GM12892 (cell line): ENCODE measurements at regions not wholly inside any gene's neighbourhood (a gene's known extent, or its start where the extent isn't known, plus 50 kb on each side); places are given as distances from the start of the nearest gene placed in this dataset.

ENCODE experiments used
- POLR2A ChIP-seq: IDR thresholded peaks from 2 replicates; pipeline ENCODE4 v1.6.1; 2011; ENCODE audit warnings: low read depth, low read length, control low read depth
- POLR2AphosphoS5 ChIP-seq: IDR thresholded peaks from 2 replicates; pipeline ENCODE4 v1.6.1; 2011; ENCODE audit warnings: low read depth, low read length, control low read depth

- TF ChIP-seq POLR2AphosphoS5 = no peak
- no peak for TF ChIP-seq POLR2A
These were observed 553.8 kb upstream of the C9orf72 start for GRCh38 chr9:28127101-28127500.
